SK-N-SH (cell line): ENCODE measurements at regions not wholly inside any gene's neighbourhood (a gene's known extent, or its start where the extent isn't known, plus 50 kb on each side); places are given as distances from the start of the nearest gene placed in this dataset.

Experiments used
- EP300 ChIP-seq, 2 experiments: IDR thresholded peaks; 2 replicates each; pipeline versions ENCODE4 v1.4.0 to v1.6.1; 2012; ENCODE audit warnings: borderline replicate concordance in 1 of 2, low read depth in 1 of 2, low read length in 1 of 2
- MXI1 ChIP-seq: IDR thresholded peaks from 2 replicates; pipeline ENCODE4 v1.6.1; 2012; ENCODE audit warnings: mild to moderate bottlenecking, low read depth, low read length, improper control_type of control experiment
- POLR2AphosphoS5 ChIP-seq: IDR thresholded peaks from 2 replicates; pipeline ENCODE4 v1.6.1; 2012; ENCODE audit warnings: low read depth, low read length
- SIN3A ChIP-seq: IDR thresholded peaks from 2 replicates; pipeline ENCODE4 v1.6.1; 2012; ENCODE audit warnings: low read depth, mild to moderate bottlenecking, low read length, moderate library complexity, borderline replicate concordance
- TCF12 ChIP-seq: IDR thresholded peaks from 2 replicates; pipeline ENCODE4 v1.4.0; 2012
- TF ChIP-seq, protein P1 (sequence below): fragments of 200-600 bp; sonication (generic); IDR thresholded peaks from 2 replicates; pipeline ENCODE4 v1.6.1; 2017; ENCODE audit warnings: antibody characterized with exemption, mild to moderate bottlenecking, moderate library complexity
- TF ChIP-seq, protein P2 (sequence below): IDR thresholded peaks from 2 replicates; pipeline ENCODE4 v1.6.1; 2012; ENCODE audit warnings: mild to moderate bottlenecking, low read depth, low read length, moderate library complexity

DNA sequence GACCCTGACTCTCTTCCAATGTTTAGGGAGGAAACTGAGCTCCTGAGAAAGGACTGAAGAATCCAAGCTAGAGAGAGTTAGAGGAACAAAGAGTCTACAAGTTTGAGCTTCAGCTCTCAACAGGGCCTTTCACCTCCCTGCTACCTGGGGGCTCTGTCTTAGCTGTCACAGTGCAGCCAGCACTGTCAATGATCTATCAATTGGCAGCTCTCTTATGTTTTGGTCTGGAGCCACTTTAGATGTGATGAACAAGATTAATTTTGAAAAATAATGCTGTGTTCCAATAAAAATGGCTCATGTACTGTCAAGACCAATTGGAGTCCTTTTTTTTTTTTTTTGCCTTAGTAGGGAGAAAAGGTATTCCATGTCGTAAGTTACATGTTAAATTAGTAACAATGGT, 215.8 kb upstream of the TRIB2 start:
- TF ChIP-seq, protein P1, sequence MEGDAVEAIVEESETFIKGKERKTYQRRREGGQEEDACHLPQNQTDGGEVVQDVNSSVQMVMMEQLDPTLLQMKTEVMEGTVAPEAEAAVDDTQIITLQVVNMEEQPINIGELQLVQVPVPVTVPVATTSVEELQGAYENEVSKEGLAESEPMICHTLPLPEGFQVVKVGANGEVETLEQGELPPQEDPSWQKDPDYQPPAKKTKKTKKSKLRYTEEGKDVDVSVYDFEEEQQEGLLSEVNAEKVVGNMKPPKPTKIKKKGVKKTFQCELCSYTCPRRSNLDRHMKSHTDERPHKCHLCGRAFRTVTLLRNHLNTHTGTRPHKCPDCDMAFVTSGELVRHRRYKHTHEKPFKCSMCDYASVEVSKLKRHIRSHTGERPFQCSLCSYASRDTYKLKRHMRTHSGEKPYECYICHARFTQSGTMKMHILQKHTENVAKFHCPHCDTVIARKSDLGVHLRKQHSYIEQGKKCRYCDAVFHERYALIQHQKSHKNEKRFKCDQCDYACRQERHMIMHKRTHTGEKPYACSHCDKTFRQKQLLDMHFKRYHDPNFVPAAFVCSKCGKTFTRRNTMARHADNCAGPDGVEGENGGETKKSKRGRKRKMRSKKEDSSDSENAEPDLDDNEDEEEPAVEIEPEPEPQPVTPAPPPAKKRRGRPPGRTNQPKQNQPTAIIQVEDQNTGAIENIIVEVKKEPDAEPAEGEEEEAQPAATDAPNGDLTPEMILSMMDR, result no peak
- TF ChIP-seq, protein P2, sequence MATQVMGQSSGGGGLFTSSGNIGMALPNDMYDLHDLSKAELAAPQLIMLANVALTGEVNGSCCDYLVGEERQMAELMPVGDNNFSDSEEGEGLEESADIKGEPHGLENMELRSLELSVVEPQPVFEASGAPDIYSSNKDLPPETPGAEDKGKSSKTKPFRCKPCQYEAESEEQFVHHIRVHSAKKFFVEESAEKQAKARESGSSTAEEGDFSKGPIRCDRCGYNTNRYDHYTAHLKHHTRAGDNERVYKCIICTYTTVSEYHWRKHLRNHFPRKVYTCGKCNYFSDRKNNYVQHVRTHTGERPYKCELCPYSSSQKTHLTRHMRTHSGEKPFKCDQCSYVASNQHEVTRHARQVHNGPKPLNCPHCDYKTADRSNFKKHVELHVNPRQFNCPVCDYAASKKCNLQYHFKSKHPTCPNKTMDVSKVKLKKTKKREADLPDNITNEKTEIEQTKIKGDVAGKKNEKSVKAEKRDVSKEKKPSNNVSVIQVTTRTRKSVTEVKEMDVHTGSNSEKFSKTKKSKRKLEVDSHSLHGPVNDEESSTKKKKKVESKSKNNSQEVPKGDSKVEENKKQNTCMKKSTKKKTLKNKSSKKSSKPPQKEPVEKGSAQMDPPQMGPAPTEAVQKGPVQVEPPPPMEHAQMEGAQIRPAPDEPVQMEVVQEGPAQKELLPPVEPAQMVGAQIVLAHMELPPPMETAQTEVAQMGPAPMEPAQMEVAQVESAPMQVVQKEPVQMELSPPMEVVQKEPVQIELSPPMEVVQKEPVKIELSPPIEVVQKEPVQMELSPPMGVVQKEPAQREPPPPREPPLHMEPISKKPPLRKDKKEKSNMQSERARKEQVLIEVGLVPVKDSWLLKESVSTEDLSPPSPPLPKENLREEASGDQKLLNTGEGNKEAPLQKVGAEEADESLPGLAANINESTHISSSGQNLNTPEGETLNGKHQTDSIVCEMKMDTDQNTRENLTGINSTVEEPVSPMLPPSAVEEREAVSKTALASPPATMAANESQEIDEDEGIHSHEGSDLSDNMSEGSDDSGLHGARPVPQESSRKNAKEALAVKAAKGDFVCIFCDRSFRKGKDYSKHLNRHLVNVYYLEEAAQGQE, result no peak
- TF ChIP-seq TCF12 (no peak), MXI1 (no peak), SIN3A (no peak), POLR2AphosphoS5 (no peak), EP300 (IDR thresholded peaks at IDR 0.05; ENCODE audit: borderline replicate concordance in 1 of 2, low read depth in 1 of 2, low read length in 1 of 2) (no peak)
